ENCODE measurements at regions not wholly inside any gene's neighbourhood (a gene's known extent, or its start where the extent isn't known, plus 50 kb on each side); places are given as distances from the start of the nearest gene placed in this dataset.
A peak's percentile ranks its signal among the peaks of the same experiment; 100 is the strongest.
"Not testable (repeated sequence)": the region's sequence is repeated elsewhere in the genome, so short reads cannot be mapped to it uniquely, and the experiment has no call there.

GRCh38 chr6:154602296-154602695 lies 91.8 kb upstream of the CNKSR3 start:
- DNase-seq (ENCODE audit: low read depth in 2 of 2): no peak

GRCh38 chr6:154602708-154603107 lies 92.2 kb upstream of the CNKSR3 start:
- no peak for DNase-seq (ENCODE audit: low read depth in 2 of 2)

- no peak for DNase-seq (ENCODE audit: low read depth in 2 of 2)
Observed at GRCh38 chr6:154604119-154604518, 93.6 kb upstream of the CNKSR3 start.

GRCh38 chr6:154605178-154605881 lies 94.8 kb upstream of the CNKSR3 start:
- DNase-seq (ENCODE audit: low read depth in 2 of 2): no peak

- DNase-seq (ENCODE audit: low read depth in 2 of 2): no peak
Observed at GRCh38 chr6:154605882-154606370, 95.4 kb upstream of the CNKSR3 start.

GRCh38 chr6:154606457-154606856 lies 96.0 kb upstream of the CNKSR3 start:
- no peak for DNase-seq (ENCODE audit: low read depth in 2 of 2)

- DNase-seq (ENCODE audit: low read depth in 2 of 2): no peak
Observed at GRCh38 chr6:154606860-154607259, 96.4 kb upstream of the CNKSR3 start.

GRCh38 chr6:154611241-154611640 lies 100.8 kb upstream of the CNKSR3 start:
- DNase-seq (ENCODE audit: low read depth in 2 of 2): no peak

GRCh38 chr6:154611847-154612246 lies 101.4 kb upstream of the CNKSR3 start:
- DNase-seq (ENCODE audit: low read depth in 2 of 2): no peak

GRCh38 chr6:154613137-154613676 lies 102.7 kb upstream of the CNKSR3 start:
- DNase-seq (ENCODE audit: low read depth in 2 of 2): peak; percentile 40 to 48

GRCh38 chr6:154614101-154614500 lies 103.6 kb upstream of the CNKSR3 start:
- no peak for DNase-seq (ENCODE audit: low read depth in 2 of 2)

- DNase-seq (ENCODE audit: low read depth in 2 of 2): no peak
Observed at GRCh38 chr6:154614641-154615040, 104.2 kb upstream of the CNKSR3 start.

GRCh38 chr6:154615483-154616025 lies 105.1 kb upstream of the CNKSR3 start:
- DNase-seq (ENCODE audit: low read depth in 2 of 2): no peak

- DNase-seq (ENCODE audit: low read depth in 2 of 2): no peak
Observed at GRCh38 chr6:154617175-154617574, 106.7 kb upstream of the CNKSR3 start.

- no peak for DNase-seq (ENCODE audit: low read depth in 2 of 2)
Observed at GRCh38 chr6:154619146-154619545, 108.7 kb upstream of the CNKSR3 start.

GRCh38 chr6:154621686-154622085 lies 111.2 kb upstream of the CNKSR3 start:
- no peak for DNase-seq (ENCODE audit: low read depth in 2 of 2)

- no peak for DNase-seq (ENCODE audit: low read depth in 2 of 2)
Observed at GRCh38 chr6:154622618-154623336, 110.4 kb upstream of the SCAF8 start.

- DNase-seq (ENCODE audit: low read depth in 2 of 2): no peak
Observed at GRCh38 chr6:154623391-154623790, 109.8 kb upstream of the SCAF8 start.

GRCh38 chr6:154624038-154624599 lies 109.1 kb upstream of the SCAF8 start:
- no peak for DNase-seq (ENCODE audit: low read depth in 2 of 2)

- not testable (repeated sequence) for DNase-seq (ENCODE audit: low read depth in 2 of 2)
Observed at GRCh38 chr6:154624727-154625126, 108.5 kb upstream of the SCAF8 start.

- DNase-seq (ENCODE audit: low read depth in 2 of 2): no peak
Observed at GRCh38 chr6:154625721-154626120, 107.5 kb upstream of the SCAF8 start.

GRCh38 chr6:154629127-154629526 lies 104.1 kb upstream of the SCAF8 start:
- DNase-seq (ENCODE audit: low read depth in 2 of 2): no peak
